Upper lobe of right lung (tissue), 1 donor: ENCODE measurements at regions not wholly inside any gene's neighbourhood (a gene's known extent, or its start where the extent isn't known, plus 50 kb on each side); places are given as distances from the start of the nearest gene placed in this dataset.

ENCODE experiments used
- ATAC-seq: fragments of 200-7000 bp; cut with Tn5 transposase; one replicate; pipeline ENCODE4 v1.9.1; 2020; ENCODE audit warnings: mild to moderate bottlenecking, moderate library complexity
- DNase-seq: peaks from one replicate; pipeline ENCODE4 v3.0.0-alpha.2; 2020
- H3K27ac ChIP-seq: fragments of 200-600 bp; one replicate; pipeline ENCODE4 v1.8.0; 2022
- H3K27me3 ChIP-seq: fragments of 200-600 bp; one replicate; pipeline ENCODE4 v1.8.0; 2022; ENCODE audit warnings: mild to moderate bottlenecking
- H3K36me3 ChIP-seq: fragments of 200-600 bp; one replicate; pipeline ENCODE4 v1.8.0; 2022
- H3K4me1 ChIP-seq: fragments of 200-600 bp; one replicate; pipeline ENCODE4 v1.8.0; 2022
- H3K4me3 ChIP-seq: fragments of 200-600 bp; one replicate; pipeline ENCODE4 v1.8.0; 2022; ENCODE audit warnings: mild to moderate bottlenecking
- H3K9me3 ChIP-seq: fragments of 200-600 bp; one replicate; pipeline ENCODE4 v1.8.0; 2022
- CTCF ChIP-seq: fragments of 200-600 bp; IDR thresholded peaks from one replicate; pipeline ENCODE4 v1.8.0; 2022; ENCODE audit warnings: antibody characterized with exemption
- intact Hi-C: fragments of 100-400 bp; cut with DNase I; formaldehyde crosslinking; loops from one replicate; pipeline ENCODE4 v1.11.0; 2022
- donor health status: DM: no; HTN: yes; CAD: no; lungs with severe emphysema.

DNA sequence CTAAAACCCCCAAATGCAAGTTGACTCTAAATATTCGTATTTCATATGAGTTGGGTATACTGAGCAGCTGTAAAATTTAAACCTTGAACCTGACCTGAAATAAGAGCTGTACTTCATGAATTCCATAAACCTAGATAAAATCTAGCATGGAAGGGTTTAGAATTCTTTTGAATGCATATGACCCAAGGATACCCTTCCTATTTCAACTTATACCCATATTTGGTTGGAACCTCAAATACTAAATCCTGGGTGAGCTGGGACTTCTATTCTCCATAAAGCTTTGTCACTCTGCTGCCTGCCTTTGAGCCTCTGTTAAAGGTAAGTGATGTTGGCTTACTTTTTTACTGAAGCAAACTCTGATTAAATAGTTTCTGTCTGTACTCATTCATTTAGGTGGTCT is 994.6 kb downstream of the SUCLG1 start:
- no peak overlapping the region for H3K27ac ChIP-seq
- H3K4me1 ChIP-seq = no peaks in the 10 kb centered on the region
- ATAC-seq (no peak), DNase-seq (no peak)
- H3K36me3 ChIP-seq = no peaks in the 10 kb centered on the region
- no peak for TF ChIP-seq CTCF
- intact Hi-C loops = no loop called here
- H3K9me3 ChIP-seq = no peaks in the 10 kb centered on the region
- no peaks in the 10 kb centered on the region for H3K27me3 ChIP-seq
- H3K4me3 ChIP-seq = no peak overlapping the region

- H3K4me1 ChIP-seq = no peaks in the 10 kb centered on the region
- DNase-seq (no peak), ATAC-seq (no peak)
- TF ChIP-seq CTCF = no peak
- H3K36me3 ChIP-seq = no peaks in the 10 kb centered on the region
- no peak overlapping the region for H3K27ac ChIP-seq
- H3K4me3 ChIP-seq = no peak overlapping the region
- no peaks in the 10 kb centered on the region for H3K27me3 ChIP-seq
- H3K9me3 ChIP-seq = no peaks in the 10 kb centered on the region
- intact Hi-C loops = no loop called here
These were observed 996.2 kb downstream of the SUCLG1 start for GRCh38 chr2:83462881-83463280.

GRCh38 chr2:83461135-83461534 is 997.9 kb downstream of the SUCLG1 start:
- no peak for TF ChIP-seq CTCF
- Histone ChIP-seq H3K4me1 (no peaks in the 10 kb centered on the region), H3K27me3 (no peaks in the 10 kb centered on the region)

GRCh38 chr2:83459456-83459855 is 999.6 kb downstream of the SUCLG1 start:
- ATAC-seq (no peak), DNase-seq (no peak)

More at GRCh38 chr2:83461135-83461534, 997.9 kb downstream of the SUCLG1 start:
- no peak for ATAC-seq
- Histone ChIP-seq H3K27ac (no peak overlapping the region), H3K4me3 (no peak overlapping the region), H3K36me3 (no peaks in the 10 kb centered on the region), H3K9me3 (no peaks in the 10 kb centered on the region)
- intact Hi-C loops = no loop called here
- no peak for DNase-seq

DNA sequence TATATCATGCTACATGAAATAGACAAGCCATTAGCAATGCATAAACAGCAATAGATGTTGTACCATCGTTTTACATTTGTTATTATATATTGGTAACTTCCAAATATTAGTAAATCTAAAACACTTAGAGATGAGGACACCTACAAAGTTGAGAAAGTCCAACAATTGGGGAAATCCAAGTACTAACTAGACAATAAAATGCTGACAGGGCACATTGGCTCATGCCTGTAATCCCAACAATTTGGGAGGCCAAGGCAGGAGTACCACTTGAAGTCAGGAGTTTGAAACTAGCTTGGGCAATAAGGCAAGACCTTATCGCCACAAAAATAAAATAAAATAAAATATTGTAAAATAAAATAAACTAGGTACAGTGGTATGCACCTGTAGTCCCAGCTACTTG is 1023.1 kb downstream of the SUCLG1 start:
- no peak for ATAC-seq

More at GRCh38 chr2:83459456-83459855, 999.6 kb downstream of the SUCLG1 start:
- no peak overlapping the region for H3K27ac ChIP-seq
- H3K36me3 ChIP-seq = no peaks in the 10 kb centered on the region
- H3K4me1 ChIP-seq = no peaks in the 10 kb centered on the region
- TF ChIP-seq CTCF = no peak
- no peak overlapping the region for H3K4me3 ChIP-seq
- intact Hi-C loops = no loop called here
- H3K27me3 ChIP-seq = no peaks in the 10 kb centered on the region
- H3K9me3 ChIP-seq = no peaks in the 10 kb centered on the region

More for the DNA sequence above, 1023.1 kb downstream of the SUCLG1 start:
- Histone ChIP-seq H3K9me3 (no peaks in the 10 kb centered on the region), H3K36me3 (no peaks in the 10 kb centered on the region), H3K27me3 (no peaks in the 10 kb centered on the region), H3K4me1 (no peaks in the 10 kb centered on the region), H3K27ac (no peak overlapping the region), H3K4me3 (no peak overlapping the region)
- no peak for TF ChIP-seq CTCF
- no peak for DNase-seq
- intact Hi-C loops = no loop called here
